H1 (cell line): ENCODE measurements at regions not wholly inside any gene's neighbourhood (a gene's known extent, or its start where the extent isn't known, plus 50 kb on each side); places are given as distances from the start of the nearest gene placed in this dataset.
A peak's percentile ranks its signal among the peaks of the same experiment; 100 is the strongest.

ENCODE experiments used
- CTCF ChIA-PET: fragments of 300-600 bp; sonication (Branson Sonifier 250); formaldehyde crosslinking; loops from one replicate; lab custom pipeline; 2021; ENCODE audit not compliant: partially characterized antibody; lab: Charles Lee
- POLR2A ChIA-PET: fragments of 300-600 bp; sonication (Branson Sonifier 250); formaldehyde crosslinking; loops from one replicate; lab custom pipeline; 2021; ENCODE audit warnings: inconsistent platforms; ENCODE audit not compliant: partially characterized antibody; lab: Charles Lee
- DNase-seq, 2 experiments: peaks; one replicate each; pipeline versions ENCODE4 v3.0.0 to v3.0.0-alpha.2; 2010 to 2022; ENCODE audit warnings: low spot score in 2 of 2, low read depth in 1 of 2, mixed read lengths in 1 of 2
- FAIRE-seq: peaks from 2 replicates; lab custom pipeline; 2011; peaks lifted over from hg19 to GRCh38; lab: Jason Lieb, UNC
- H2AFZ ChIP-seq: 2 replicates; pipeline ENCODE4 v1.8.1; 2012; ENCODE audit warnings: low read length, inconsistent platforms
- H2AK5ac ChIP-seq: 2 replicates; pipeline ENCODE4 v1.6.1; 2013; ENCODE audit warnings: low read depth, low read length
- H2BK120ac ChIP-seq: replicated peaks from 2 replicates; pipeline ENCODE3; 2013; ENCODE audit warnings: low read depth, low read length, inconsistent platforms
- H2BK12ac ChIP-seq: 2 replicates; pipeline ENCODE4 v1.6.1; 2013; ENCODE audit warnings: low read depth, low read length
- H2BK15ac ChIP-seq: 2 replicates; pipeline ENCODE4 v1.6.1; 2013; ENCODE audit warnings: low read length
- H2BK20ac ChIP-seq: 2 replicates; pipeline ENCODE4 v1.6.1; 2013; ENCODE audit warnings: low read length
- H2BK5ac ChIP-seq: 2 replicates; pipeline ENCODE4 v1.6.1; 2013; ENCODE audit warnings: low read depth, low read length
- H3K14ac ChIP-seq: 2 replicates; pipeline ENCODE4 v1.6.1; 2013; ENCODE audit warnings: inconsistent platforms; ENCODE audit not compliant: insufficient read length
- H3K18ac ChIP-seq: 2 replicates; pipeline ENCODE4 v1.6.1; 2013; ENCODE audit warnings: low read length; ENCODE audit errors: extremely low read depth
- H3K23ac ChIP-seq: 2 replicates; pipeline ENCODE4 v1.6.1; 2013; ENCODE audit warnings: inconsistent platforms; ENCODE audit not compliant: insufficient read length
- H3K23me2 ChIP-seq: 2 replicates; pipeline ENCODE4 v1.6.1; 2013; ENCODE audit warnings: low read depth, low read length
- H3K27ac ChIP-seq: 2 replicates; pipeline ENCODE4 v1.6.1; 2011; ENCODE audit warnings: low read depth, low read length, inconsistent platforms
- H3K27me3 ChIP-seq, 4 experiments: replicated peaks in 1 of 4; 1 replicate in 1 of 4; 2 replicates in 3 of 4; pipeline versions ENCODE4 v1.6.1 to v1.8.1; 2011 to 2013; ENCODE audit warnings: low read length in 3 of 4, mild to moderate bottlenecking in 3 of 4, inconsistent platforms in 2 of 4, mixed read lengths in 2 of 4, moderate library complexity in 1 of 4; ENCODE audit not compliant: control insufficient read depth in 3 of 4, insufficient read depth in 3 of 4; ENCODE audit errors: extremely low read depth in 1 of 4
- H3K36me3 ChIP-seq, 4 experiments: 2 replicates each; pipeline versions ENCODE4 v1.6.1 to v1.8.1; 2011 to 2013; ENCODE audit warnings: mild to moderate bottlenecking in 4 of 4, low read length in 3 of 4, moderate library complexity in 2 of 4, control low read depth in 1 of 4, inconsistent platforms in 1 of 4; ENCODE audit not compliant: insufficient read depth in 4 of 4, control insufficient read depth in 2 of 4
- H3K4ac ChIP-seq: replicated peaks from 2 replicates; pipeline ENCODE3; 2013; ENCODE audit warnings: low read length, low read depth, mixed read lengths, inconsistent platforms; ENCODE audit not compliant: insufficient read length
- H3K4me1 ChIP-seq, 4 experiments: replicated peaks in 1 of 4; 1 replicate in 1 of 4; 2 replicates in 3 of 4; pipeline versions ENCODE4 v1.6.1 to v1.8.1; 2011 to 2013; ENCODE audit warnings: low read length in 3 of 4, inconsistent platforms in 2 of 4, mixed read lengths in 1 of 4; ENCODE audit not compliant: insufficient read depth in 4 of 4, control insufficient read depth in 3 of 4
- H3K4me2 ChIP-seq, 2 experiments: 2 replicates each; pipeline versions ENCODE4 v1.6.1 to v1.8.1; 2011 to 2013; ENCODE audit warnings: low read depth in 2 of 2, low read length in 2 of 2, control low read depth in 1 of 2, inconsistent platforms in 1 of 2, mild to moderate bottlenecking in 1 of 2; ENCODE audit not compliant: insufficient read depth in 1 of 2
- H3K4me3 ChIP-seq, 4 experiments: fragments of 200-600, 300-600 bp in 1 of 4; sonication (generic), shearing (Covaris generic), sonication (Bioruptor Twin) in 1 of 4; 2 replicates each; pipeline versions ENCODE4 v1.5.1 to v1.8.1; 2011 to 2016; ENCODE audit warnings: low read length in 4 of 4, low read depth in 3 of 4, control low read depth in 2 of 4, inconsistent platforms in 2 of 4, mild to moderate bottlenecking in 2 of 4, mixed read lengths in 1 of 4, moderate library complexity in 1 of 4; ENCODE audit not compliant: insufficient read depth in 2 of 4; ENCODE audit errors: extremely low read depth in 1 of 4
- H3K56ac ChIP-seq: replicated peaks from 2 replicates; pipeline ENCODE3; 2013; ENCODE audit warnings: low read depth, mild to moderate bottlenecking, mixed read lengths, low read length, inconsistent platforms; ENCODE audit not compliant: insufficient read length
- H3K79me1 ChIP-seq: 2 replicates; pipeline ENCODE4 v1.6.1; 2013; ENCODE audit warnings: low read depth, low read length, control low read depth
- H3K79me2 ChIP-seq, 2 experiments: 2 replicates each; pipeline versions ENCODE4 v1.6.1 to v1.8.1; 2012 to 2013; ENCODE audit warnings: low read length in 2 of 2, mild to moderate bottlenecking in 2 of 2, inconsistent platforms in 1 of 2; ENCODE audit not compliant: insufficient read depth in 2 of 2, control insufficient read depth in 1 of 2
- H3K9ac ChIP-seq, 4 experiments: replicated peaks in 1 of 4; 1 replicate in 1 of 4; 2 replicates in 3 of 4; pipeline versions ENCODE4 v1.6.1 to v1.8.1; 2011 to 2013; ENCODE audit warnings: low read depth in 3 of 4, low read length in 3 of 4, control low read depth in 2 of 4, mild to moderate bottlenecking in 2 of 4, moderate library complexity in 2 of 4, inconsistent platforms in 1 of 4; ENCODE audit errors: extremely low read depth in 1 of 4
- H3K9me3 ChIP-seq, 2 experiments: 2 replicates each; pipeline versions ENCODE4 v1.6.1 to v1.8.1; 2012 to 2013; ENCODE audit warnings: mild to moderate bottlenecking in 2 of 2, moderate library complexity in 2 of 2, control low read depth in 1 of 2, inconsistent platforms in 1 of 2, low read depth in 1 of 2, low read length in 1 of 2, mixed read lengths in 1 of 2; ENCODE audit not compliant: insufficient read depth in 2 of 2
- H4K20me1 ChIP-seq, 2 experiments: replicated peaks in 1 of 2; 2 replicates each; pipeline versions ENCODE3 to v1.8.1; 2011 to 2013; ENCODE audit warnings: inconsistent platforms in 2 of 2, low read length in 2 of 2, mild to moderate bottlenecking in 1 of 2; ENCODE audit not compliant: insufficient read depth in 2 of 2, control insufficient read depth in 1 of 2
- H4K5ac ChIP-seq: 2 replicates; pipeline ENCODE4 v1.6.1; 2013; ENCODE audit warnings: low read length, low read depth, mixed read lengths, inconsistent platforms; ENCODE audit not compliant: insufficient read length
- H4K8ac ChIP-seq: 2 replicates; pipeline ENCODE4 v1.8.0; 2013; ENCODE audit warnings: mild to moderate bottlenecking, moderate library complexity, low read length, inconsistent platforms; ENCODE audit not compliant: insufficient read depth; ENCODE audit errors: extremely low read depth
- H4K91ac ChIP-seq: replicated peaks from 2 replicates; pipeline ENCODE3; 2013; ENCODE audit warnings: low read length, mixed read lengths, inconsistent platforms; ENCODE audit not compliant: insufficient read length
- BACH1 ChIP-seq: IDR thresholded peaks from 2 replicates; pipeline ENCODE4 v1.6.1; 2012; ENCODE audit warnings: low read length, improper control_type of control experiment
- BCL11A ChIP-seq, 2 experiments: IDR thresholded peaks; one replicate each; pipeline ENCODE4 v1.6.1; 2011; ENCODE audit warnings: low read depth in 2 of 2, low read length in 2 of 2, mild to moderate bottlenecking in 2 of 2
- CHD1 ChIP-seq: IDR thresholded peaks from 2 replicates; pipeline ENCODE4 v1.6.1; 2012; ENCODE audit warnings: low read depth, low read length, improper control_type of control experiment
- NANOG ChIP-seq: IDR thresholded peaks from 2 replicates; pipeline ENCODE4 v1.6.1; 2011; ENCODE audit warnings: low read length, low read depth, mild to moderate bottlenecking, inconsistent platforms; ENCODE audit not compliant: insufficient read depth, poor library complexity, severe bottlenecking
- RBBP5 ChIP-seq: IDR thresholded peaks from 2 replicates; pipeline ENCODE4 v1.7.1; 2012; ENCODE audit warnings: low read depth, mild to moderate bottlenecking, inconsistent platforms, low read length, moderate library complexity, borderline replicate concordance
- RFX5 ChIP-seq: IDR thresholded peaks from 2 replicates; pipeline ENCODE4 v1.6.1; 2011; ENCODE audit warnings: low read depth, low read length, improper control_type of control experiment, borderline replicate concordance
- SAP30 ChIP-seq: fragments of 300-600 bp; sonication (generic); IDR thresholded peaks from 2 replicates; pipeline ENCODE4 v1.7.1; 2012; ENCODE audit warnings: low read length, moderate library complexity, mild to moderate bottlenecking, inconsistent platforms; ENCODE audit not compliant: insufficient read depth, insufficient replicate concordance
- SIN3A ChIP-seq, 2 experiments: IDR thresholded peaks in 1 of 2; conservative IDR thresholded peaks in 1 of 2; 2 replicates each; pipeline ENCODE4 v1.6.1; 2011 to 2012; ENCODE audit warnings: low read length in 2 of 2, improper control_type of control experiment in 1 of 2, low read depth in 1 of 2, mild to moderate bottlenecking in 1 of 2
- SP4 ChIP-seq: IDR thresholded peaks from 2 replicates; pipeline ENCODE4 v1.6.1; 2012; ENCODE audit warnings: low read length, inconsistent platforms
- TBP ChIP-seq: IDR thresholded peaks from 2 replicates; pipeline ENCODE4 v1.6.1; 2011; ENCODE audit warnings: low read depth, low read length, improper control_type of control experiment
- TEAD4 ChIP-seq: IDR thresholded peaks from 2 replicates; pipeline ENCODE4 v1.6.1; 2012; ENCODE audit warnings: low read depth, low read length, inconsistent platforms, mixed read lengths
- WGBS, 2 experiments: shearing (Covaris generic) in 1 of 2; methylation state at CpG; one replicate each; pipeline versions ENCODE4 v1.1.6 to v1.1.7; 2013 to 2015; ENCODE audit warnings: low lambda C conversion rate in 2 of 2, mixed read lengths in 2 of 2, inconsistent platforms in 1 of 2, low coverage in 1 of 2, missing lambda C conversion rate in 1 of 2; ENCODE audit not compliant: insufficient replicate concordance in 2 of 2, insufficient coverage in 1 of 2, insufficient read length in 1 of 2; ENCODE audit errors: extremely low coverage in 1 of 2, missing lambda C conversion rate in 1 of 2; 5-methylcytosine and 5-hydroxymethylcytosine counted together

GRCh38 chr6:26311385-26312095 lies 53.5 kb upstream of the BTN3A2 start:
- H2AK5ac ChIP-seq = no peak overlapping the region
- H3K27me3 ChIP-seq = no peaks in the 10 kb centered on the region
- peaks cover 13% of the 10 kb centered on the region for H3K23me2 ChIP-seq
- no peak overlapping the region for H3K23ac ChIP-seq
- H3K9ac ChIP-seq = peak overlapping the region in 2 of 4 experiments; percentile 5 to 46; a peak in 3 of 7 replicates
- ChIA-PET POLR2A (interaction anchor here (0.7 to 1.5 kb wide), 3 partner anchors 11 to 95 kb away, joined by 3 read pairs; a partner anchor contains a TSS), CTCF (no interaction called here)
- peak overlapping the region; percentile 81 to 87 for H3K4me2 ChIP-seq
- H4K8ac ChIP-seq = no peak overlapping the region
- H3K79me1 ChIP-seq = no peaks in the 10 kb centered on the region
- H3K4me1 ChIP-seq = no peaks in the 10 kb centered on the region
- no peaks in the 10 kb centered on the region for H3K9me3 ChIP-seq
- TF ChIP-seq BACH1 (no peak), NANOG (no peak), TBP (peak; percentile 99), RFX5 (no peak), SAP30 (no peak), RBBP5 (peak; percentile 56; the same call in 1 of the 2 replicates), BCL11A (IDR thresholded peaks at IDR 0.05; ENCODE audit: low read depth in 2 of 2, low read length in 2 of 2) (no peak), CHD1 (no peak), SIN3A (conservative IDR thresholded peaks at IDR 0.05 in 1 of 2, IDR thresholded peaks at IDR 0.05 in 1 of 2; ENCODE audit: low read depth in 1 of 2, low read length in 2 of 2) (peak in 1 of 2 experiments; percentile 39; a peak in 1 of 4 replicates), TEAD4 (peak; percentile 48), SP4 (no peak)
- H4K91ac ChIP-seq = no peak overlapping the region
- H2AFZ ChIP-seq = no peak overlapping the region
- no peak overlapping the region for H3K4ac ChIP-seq
- FAIRE-seq = peak; percentile 68
- peak overlapping the region; percentile 70 to 95 (median 84) for H3K4me3 ChIP-seq
- no peak overlapping the region for H3K14ac ChIP-seq
- no peak overlapping the region for H2BK15ac ChIP-seq
- H3K79me2 ChIP-seq = no peaks in the 10 kb centered on the region
- H3K56ac ChIP-seq = no peak overlapping the region
- H3K18ac ChIP-seq = no peak overlapping the region
- H2BK20ac ChIP-seq = no peak overlapping the region
- WGBS, 2 experiments = 6% methylated on average over 18 of the region's 18 CpGs; no CpG with 5 or more reads in 1 of the 2 experiments
- no peaks in the 10 kb centered on the region for H3K36me3 ChIP-seq
- H3K27ac ChIP-seq = no peak overlapping the region
- peak in 1 of 2 experiments; percentile 77 for DNase-seq
- H4K5ac ChIP-seq = no peak overlapping the region
- no peak overlapping the region for H2BK5ac ChIP-seq
- H2BK120ac ChIP-seq = no peak overlapping the region
- no peaks in the 10 kb centered on the region for H4K20me1 ChIP-seq
- no peak overlapping the region for H2BK12ac ChIP-seq
